ENCODE measurements at regions not wholly inside any gene's neighbourhood (a gene's known extent, or its start where the extent isn't known, plus 50 kb on each side); places are given as distances from the start of the nearest gene placed in this dataset.
A peak's percentile ranks its signal among the peaks of the same experiment; 100 is the strongest.

DNA sequence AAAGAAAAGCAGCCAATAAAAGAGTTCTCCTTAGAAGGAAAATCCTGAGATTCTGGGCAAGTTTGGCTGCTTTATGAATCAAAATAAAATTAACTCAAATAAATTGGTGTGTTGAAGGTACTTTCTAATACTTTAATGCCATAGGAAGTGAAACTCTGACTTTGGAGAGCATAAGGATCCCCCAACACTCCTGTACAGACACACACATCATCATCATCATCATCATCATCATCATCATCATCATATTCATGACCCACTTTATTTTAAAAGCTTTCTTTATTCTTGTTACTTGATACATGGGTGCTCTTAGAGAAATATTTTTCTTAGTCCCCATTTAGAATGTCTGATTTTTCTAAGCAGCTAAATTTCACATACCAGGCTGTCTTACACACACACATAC lies 283.1 kb upstream of the CYRIA start:
- Histone ChIP-seq H4K20me1 (ENCODE audit: insufficient read depth, low read length) (no peaks in the 10 kb centered on the region), H3K9me3 (replicated peaks; ENCODE audit: insufficient read depth, low read length) (no peaks in the 10 kb centered on the region), H3K4me2 (ENCODE audit: low read depth, low read length) (no peak overlapping the region), H3F3A (ENCODE audit: insufficient read depth, low read length) (no peaks in the 10 kb centered on the region), H3K4me1 (ENCODE audit: low read length) (no peaks in the 10 kb centered on the region), H3K9me2 (replicated peaks; ENCODE audit: insufficient read depth, low read length) (no peaks in the 10 kb centered on the region), H3K9ac (ENCODE audit: low read length) (no peak overlapping the region), H3K27me3 (replicated peaks; ENCODE audit: insufficient read depth, low read length) (no peaks in the 10 kb centered on the region), H3K4me3 (ENCODE audit: low read length) (no peak overlapping the region), H2AFZ (ENCODE audit: low read length) (no peak overlapping the region), H3K79me2 (ENCODE audit: low read length) (no peaks in the 10 kb centered on the region), H3K36me3 (replicated peaks; ENCODE audit: insufficient read depth, low read length) (no peaks in the 10 kb centered on the region), H3K27ac (ENCODE audit: low read length) (no peak overlapping the region)
- DNase-seq, result no peak
- TF ChIP-seq EZH2phosphoT487 (IDR thresholded peaks at IDR 0.05; ENCODE audit: low read length) (no peak), EZH2 (optimal IDR thresholded peaks at IDR 0.05; ENCODE audit: low read depth, low read length) (no peak)
- TF ChIP-seq, protein P1, sequence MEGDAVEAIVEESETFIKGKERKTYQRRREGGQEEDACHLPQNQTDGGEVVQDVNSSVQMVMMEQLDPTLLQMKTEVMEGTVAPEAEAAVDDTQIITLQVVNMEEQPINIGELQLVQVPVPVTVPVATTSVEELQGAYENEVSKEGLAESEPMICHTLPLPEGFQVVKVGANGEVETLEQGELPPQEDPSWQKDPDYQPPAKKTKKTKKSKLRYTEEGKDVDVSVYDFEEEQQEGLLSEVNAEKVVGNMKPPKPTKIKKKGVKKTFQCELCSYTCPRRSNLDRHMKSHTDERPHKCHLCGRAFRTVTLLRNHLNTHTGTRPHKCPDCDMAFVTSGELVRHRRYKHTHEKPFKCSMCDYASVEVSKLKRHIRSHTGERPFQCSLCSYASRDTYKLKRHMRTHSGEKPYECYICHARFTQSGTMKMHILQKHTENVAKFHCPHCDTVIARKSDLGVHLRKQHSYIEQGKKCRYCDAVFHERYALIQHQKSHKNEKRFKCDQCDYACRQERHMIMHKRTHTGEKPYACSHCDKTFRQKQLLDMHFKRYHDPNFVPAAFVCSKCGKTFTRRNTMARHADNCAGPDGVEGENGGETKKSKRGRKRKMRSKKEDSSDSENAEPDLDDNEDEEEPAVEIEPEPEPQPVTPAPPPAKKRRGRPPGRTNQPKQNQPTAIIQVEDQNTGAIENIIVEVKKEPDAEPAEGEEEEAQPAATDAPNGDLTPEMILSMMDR (IDR thresholded peaks at IDR 0.05; ENCODE audit: low read length), result no peak

DNA sequence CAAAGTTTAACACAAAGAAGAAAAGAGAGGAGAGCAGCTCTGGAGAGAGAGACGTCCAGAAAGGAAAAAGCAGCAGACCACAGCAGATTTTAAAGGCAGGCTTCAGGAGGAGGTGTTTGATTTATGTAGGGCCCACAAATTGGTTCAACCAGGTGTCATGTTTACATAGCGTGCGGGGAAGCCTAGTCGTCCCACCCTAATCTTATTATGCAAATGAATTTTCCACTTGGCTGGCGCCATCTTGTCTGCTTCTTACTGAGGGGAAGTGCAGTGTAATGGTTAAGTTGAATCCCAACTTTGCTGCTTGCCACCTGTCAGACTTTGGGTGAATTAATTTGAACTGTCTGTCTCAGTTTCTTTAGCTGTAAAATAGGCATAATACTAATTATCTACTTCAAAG lies 282.4 kb upstream of the CYRIA start:
- no peaks in the 10 kb centered on the region for H3K27me3 ChIP-seq (replicated peaks; ENCODE audit: insufficient read depth, low read length)
- no peak overlapping the region for H3K27ac ChIP-seq (ENCODE audit: low read length)
- no peaks in the 10 kb centered on the region for H4K20me1 ChIP-seq (ENCODE audit: insufficient read depth, low read length)
- no peak overlapping the region for H3K9ac ChIP-seq (ENCODE audit: low read length)
- no peaks in the 10 kb centered on the region for H3K79me2 ChIP-seq (ENCODE audit: low read length)
- H3K9me3 ChIP-seq (replicated peaks; ENCODE audit: insufficient read depth, low read length), result no peaks in the 10 kb centered on the region
- TF ChIP-seq EZH2phosphoT487 (IDR thresholded peaks at IDR 0.05; ENCODE audit: low read length), result no peak
- TF ChIP-seq EZH2 (optimal IDR thresholded peaks at IDR 0.05; ENCODE audit: low read depth, low read length), result no peak
- TF ChIP-seq, protein P1 (IDR thresholded peaks at IDR 0.05; ENCODE audit: low read length), result no peak
- no peak overlapping the region for H3K4me2 ChIP-seq (ENCODE audit: low read depth, low read length)
- H3K4me3 ChIP-seq (ENCODE audit: low read length), result no peak overlapping the region
- DNase-seq, result no peak
- no peaks in the 10 kb centered on the region for H3K9me2 ChIP-seq (replicated peaks; ENCODE audit: insufficient read depth, low read length)
- no peak overlapping the region for H2AFZ ChIP-seq (ENCODE audit: low read length)
- no peaks in the 10 kb centered on the region for H3F3A ChIP-seq (ENCODE audit: insufficient read depth, low read length)
- no peaks in the 10 kb centered on the region for H3K4me1 ChIP-seq (ENCODE audit: low read length)
- no peaks in the 10 kb centered on the region for H3K36me3 ChIP-seq (replicated peaks; ENCODE audit: insufficient read depth, low read length)

DNA sequence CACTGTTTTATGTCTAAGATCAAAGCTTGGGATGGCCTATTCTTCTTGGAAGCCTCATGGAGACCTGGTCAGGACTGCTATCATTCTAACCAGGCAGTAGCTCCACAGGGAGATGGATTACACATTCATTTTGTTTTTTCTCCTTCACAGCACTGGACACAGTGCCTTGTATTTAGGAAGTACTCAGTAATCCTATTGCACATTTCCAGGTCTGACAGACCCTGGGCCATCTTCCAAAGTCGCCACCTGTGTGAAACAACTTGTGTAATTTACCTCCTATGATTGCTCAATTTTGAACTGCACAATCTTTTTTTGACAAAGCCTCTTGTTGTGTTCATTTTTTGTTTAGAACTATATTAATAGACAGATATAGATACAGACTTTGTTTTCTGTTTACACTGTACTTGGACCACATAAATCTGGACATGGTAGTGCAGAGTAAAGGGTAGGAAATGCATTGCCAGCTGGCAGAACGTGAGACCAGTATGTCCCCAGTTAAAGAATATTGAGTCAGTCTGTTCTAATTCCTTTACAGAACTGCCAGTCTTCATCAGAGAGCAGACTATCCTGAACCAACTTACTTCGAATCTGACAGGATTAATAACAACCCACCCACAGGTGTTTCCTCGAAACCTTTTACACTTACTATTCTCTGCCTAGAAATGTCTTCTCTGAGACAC lies 277.8 kb upstream of the CYRIA start:
- no peak overlapping the region for H3K9ac ChIP-seq (ENCODE audit: low read length)
- H3K27ac ChIP-seq (ENCODE audit: low read length), result no peak overlapping the region
- DNase-seq, result peak; percentile 3
- H2AFZ ChIP-seq (ENCODE audit: low read length), result no peak overlapping the region
- H3K27me3 ChIP-seq (replicated peaks; ENCODE audit: insufficient read depth, low read length), result no peaks in the 10 kb centered on the region
- TF ChIP-seq EZH2phosphoT487 (IDR thresholded peaks at IDR 0.05; ENCODE audit: low read length) (no peak), EZH2 (optimal IDR thresholded peaks at IDR 0.05; ENCODE audit: low read depth, low read length) (no peak)
- TF ChIP-seq, protein P1 (IDR thresholded peaks at IDR 0.05; ENCODE audit: low read length), result no peak
- H3K9me2 ChIP-seq (replicated peaks; ENCODE audit: insufficient read depth, low read length), result no peaks in the 10 kb centered on the region
- H3F3A ChIP-seq (ENCODE audit: insufficient read depth, low read length), result no peaks in the 10 kb centered on the region
- no peaks in the 10 kb centered on the region for H4K20me1 ChIP-seq (ENCODE audit: insufficient read depth, low read length)
- no peaks in the 10 kb centered on the region for H3K9me3 ChIP-seq (replicated peaks; ENCODE audit: insufficient read depth, low read length)
- no peak overlapping the region for H3K4me2 ChIP-seq (ENCODE audit: low read depth, low read length)
- H3K4me3 ChIP-seq (ENCODE audit: low read length), result no peak overlapping the region
- H3K4me1 ChIP-seq (ENCODE audit: low read length), result no peaks in the 10 kb centered on the region
- no peaks in the 10 kb centered on the region for H3K79me2 ChIP-seq (ENCODE audit: low read length)
- H3K36me3 ChIP-seq (replicated peaks; ENCODE audit: insufficient read depth, low read length), result no peaks in the 10 kb centered on the region
